ENCODE measurements at regions not wholly inside any gene's neighbourhood (a gene's known extent, or its start where the extent isn't known, plus 50 kb on each side); places are given as distances from the start of the nearest gene placed in this dataset.

GRCh38 chr11:119803139-119803538 is 74.1 kb upstream of the NECTIN1 start:
- Histone ChIP-seq H3K27ac (ENCODE audit: low read length) (no peak overlapping the region), H3K79me2 (ENCODE audit: low read length) (no peaks in the 10 kb centered on the region), H3K27me3 (ENCODE audit: low read depth, low read length) (no peaks in the 10 kb centered on the region), H3K9me3 (ENCODE audit: insufficient read depth, low read length) (no peaks in the 10 kb centered on the region), H3K9ac (ENCODE audit: low read length) (no peak overlapping the region), H3K4me1 (ENCODE audit: low read length) (no peaks in the 10 kb centered on the region), H3K4me2 (ENCODE audit: low read length) (no peak overlapping the region), H2AFZ (ENCODE audit: low read depth, low read length) (no peak overlapping the region), H3K36me3 (replicated peaks; ENCODE audit: low read depth, low read length) (no peaks in the 10 kb centered on the region), H4K20me1 (ENCODE audit: insufficient read depth, low read length) (peaks cover 12% of the 10 kb centered on the region; the same call in 1 of the 2 replicates), H3K4me3 (ENCODE audit: low read length) (no peak overlapping the region)
- TF ChIP-seq CTCF (IDR thresholded peaks at IDR 0.05; ENCODE audit: low read depth, low read length) (no peak), EZH2phosphoT487 (IDR thresholded peaks at IDR 0.05; ENCODE audit: low read depth) (no peak)

GRCh38 chr11:119802670-119803069 is 73.7 kb upstream of the NECTIN1 start:
- TF ChIP-seq EZH2phosphoT487 (IDR thresholded peaks at IDR 0.05; ENCODE audit: low read depth), result no peak
- no peak for TF ChIP-seq CTCF (IDR thresholded peaks at IDR 0.05; ENCODE audit: low read depth, low read length)
- H3K4me1 ChIP-seq (ENCODE audit: low read length), result no peaks in the 10 kb centered on the region
- H2AFZ ChIP-seq (ENCODE audit: low read depth, low read length), result no peak overlapping the region
- H3K4me3 ChIP-seq (ENCODE audit: low read length), result no peak overlapping the region
- no peaks in the 10 kb centered on the region for H3K36me3 ChIP-seq (replicated peaks; ENCODE audit: low read depth, low read length)
- no peak overlapping the region for H3K9ac ChIP-seq (ENCODE audit: low read length)
- no peak overlapping the region for H3K4me2 ChIP-seq (ENCODE audit: low read length)
- H4K20me1 ChIP-seq (ENCODE audit: insufficient read depth, low read length), result peaks cover 16% of the 10 kb centered on the region
- H3K27ac ChIP-seq (ENCODE audit: low read length), result no peak overlapping the region
- H3K27me3 ChIP-seq (ENCODE audit: low read depth, low read length), result no peaks in the 10 kb centered on the region
- H3K9me3 ChIP-seq (ENCODE audit: insufficient read depth, low read length), result no peaks in the 10 kb centered on the region
- H3K79me2 ChIP-seq (ENCODE audit: low read length), result no peaks in the 10 kb centered on the region

DNA sequence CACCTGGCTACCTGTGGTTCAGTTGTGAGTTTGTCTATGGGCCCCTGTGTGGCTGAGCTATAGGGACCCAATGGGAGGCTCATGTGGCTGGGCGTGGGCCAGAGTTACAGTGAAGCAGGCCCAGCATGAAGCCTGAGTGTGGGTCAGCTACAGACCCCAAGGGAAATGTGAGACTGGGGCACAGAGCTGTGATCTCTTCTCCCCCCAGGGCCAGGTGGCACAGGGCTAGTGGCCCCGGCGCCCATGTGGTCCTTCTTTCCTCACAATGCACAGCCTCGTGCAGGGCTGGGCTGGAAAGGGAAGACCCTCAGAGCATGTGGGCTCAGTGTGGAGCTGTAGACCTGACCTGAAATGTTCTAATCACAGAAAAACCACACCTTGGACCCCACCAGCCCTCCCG is 71.6 kb upstream of the NECTIN1 start:
- Histone ChIP-seq H3K4me1 (ENCODE audit: low read length) (no peaks in the 10 kb centered on the region), H2AFZ (ENCODE audit: low read depth, low read length) (no peak overlapping the region), H3K4me2 (ENCODE audit: low read length) (no peak overlapping the region), H3K27me3 (ENCODE audit: low read depth, low read length) (no peaks in the 10 kb centered on the region), H3K27ac (ENCODE audit: low read length) (no peak overlapping the region), H3K9me3 (ENCODE audit: insufficient read depth, low read length) (no peaks in the 10 kb centered on the region), H3K9ac (ENCODE audit: low read length) (no peak overlapping the region), H4K20me1 (ENCODE audit: insufficient read depth, low read length) (peaks cover 21% of the 10 kb centered on the region), H3K4me3 (ENCODE audit: low read length) (no peak overlapping the region), H3K36me3 (replicated peaks; ENCODE audit: low read depth, low read length) (no peaks in the 10 kb centered on the region), H3K79me2 (ENCODE audit: low read length) (no peaks in the 10 kb centered on the region)
- TF ChIP-seq CTCF (IDR thresholded peaks at IDR 0.05; ENCODE audit: low read depth, low read length) (no peak), EZH2phosphoT487 (IDR thresholded peaks at IDR 0.05; ENCODE audit: low read depth) (no peak)

DNA sequence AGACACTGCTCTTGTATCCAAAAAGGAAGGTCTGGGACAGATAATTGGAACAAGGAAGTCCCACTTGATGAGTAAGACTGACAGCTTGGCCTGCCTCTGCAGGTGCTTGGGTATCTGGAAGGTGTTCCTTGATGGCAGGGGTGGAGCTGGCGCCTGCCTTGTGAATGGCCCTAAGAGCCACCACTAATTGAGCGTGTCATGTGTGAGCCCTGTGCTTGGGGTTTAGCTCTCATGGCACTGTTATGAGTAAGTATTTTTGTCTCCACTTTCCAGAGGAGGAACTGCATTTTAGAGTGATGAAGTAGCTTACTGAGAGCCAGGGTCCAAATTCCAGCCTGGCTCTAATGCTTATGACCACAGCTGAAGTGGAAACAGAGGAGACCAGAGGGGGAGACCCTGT is 71.2 kb upstream of the NECTIN1 start:
- H3K27ac ChIP-seq (ENCODE audit: low read length), result no peak overlapping the region
- no peaks in the 10 kb centered on the region for H3K4me1 ChIP-seq (ENCODE audit: low read length)
- no peak overlapping the region for H3K9ac ChIP-seq (ENCODE audit: low read length)
- H3K79me2 ChIP-seq (ENCODE audit: low read length), result no peaks in the 10 kb centered on the region
- H3K4me3 ChIP-seq (ENCODE audit: low read length), result no peak overlapping the region
- no peaks in the 10 kb centered on the region for H3K9me3 ChIP-seq (ENCODE audit: insufficient read depth, low read length)
- H3K4me2 ChIP-seq (ENCODE audit: low read length), result no peak overlapping the region
- no peaks in the 10 kb centered on the region for H3K36me3 ChIP-seq (replicated peaks; ENCODE audit: low read depth, low read length)
- no peaks in the 10 kb centered on the region for H3K27me3 ChIP-seq (ENCODE audit: low read depth, low read length)
- H2AFZ ChIP-seq (ENCODE audit: low read depth, low read length), result no peak overlapping the region
- TF ChIP-seq CTCF (IDR thresholded peaks at IDR 0.05; ENCODE audit: low read depth, low read length) (no peak), EZH2phosphoT487 (IDR thresholded peaks at IDR 0.05; ENCODE audit: low read depth) (no peak)
- H4K20me1 ChIP-seq (ENCODE audit: insufficient read depth, low read length), result peaks cover 24% of the 10 kb centered on the region
